ENCODE measurements at regions not wholly inside any gene's neighbourhood (a gene's known extent, or its start where the extent isn't known, plus 50 kb on each side); places are given as distances from the start of the nearest gene placed in this dataset.
"Not testable (repeated sequence)": the region's sequence is repeated elsewhere in the genome, so short reads cannot be mapped to it uniquely, and the experiment has no call there.

DNA sequence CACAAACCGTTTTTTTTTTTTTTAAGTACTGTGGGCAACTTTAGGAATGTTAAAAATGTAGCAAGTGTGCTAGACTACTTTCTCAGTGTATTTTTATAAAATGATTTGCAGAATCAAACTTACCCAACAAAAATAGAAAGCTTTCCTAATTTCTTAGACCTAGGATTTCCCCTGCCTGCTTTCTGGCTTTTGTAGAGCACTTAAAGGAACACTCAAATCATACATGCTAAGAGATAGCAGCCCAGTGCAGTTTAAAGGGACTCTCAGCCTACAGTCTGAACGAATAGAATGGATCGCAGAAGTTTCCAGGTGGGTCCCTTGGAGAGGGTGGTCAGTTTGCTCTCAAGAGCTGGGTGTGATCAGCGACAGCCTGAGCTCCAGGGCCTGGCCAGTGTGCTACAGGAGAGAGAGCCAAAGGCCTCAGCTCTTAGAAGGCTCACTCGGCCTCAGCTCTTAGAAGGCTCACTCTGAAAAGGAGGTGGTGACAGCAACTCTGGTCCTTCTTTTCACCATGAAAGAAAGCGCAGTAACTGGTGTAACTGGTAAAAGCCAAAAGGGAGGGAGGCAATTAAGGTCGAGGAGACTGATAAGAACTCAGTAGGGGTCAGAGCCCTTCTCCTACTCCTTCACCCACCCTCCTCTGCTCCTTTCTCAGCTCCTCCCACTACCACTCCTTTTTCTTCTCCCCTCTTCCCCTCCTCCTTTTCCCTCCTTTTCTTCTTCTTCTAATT is 142.4 kb downstream of the ZFP64 start:
- no peak for DNase-seq

DNA sequence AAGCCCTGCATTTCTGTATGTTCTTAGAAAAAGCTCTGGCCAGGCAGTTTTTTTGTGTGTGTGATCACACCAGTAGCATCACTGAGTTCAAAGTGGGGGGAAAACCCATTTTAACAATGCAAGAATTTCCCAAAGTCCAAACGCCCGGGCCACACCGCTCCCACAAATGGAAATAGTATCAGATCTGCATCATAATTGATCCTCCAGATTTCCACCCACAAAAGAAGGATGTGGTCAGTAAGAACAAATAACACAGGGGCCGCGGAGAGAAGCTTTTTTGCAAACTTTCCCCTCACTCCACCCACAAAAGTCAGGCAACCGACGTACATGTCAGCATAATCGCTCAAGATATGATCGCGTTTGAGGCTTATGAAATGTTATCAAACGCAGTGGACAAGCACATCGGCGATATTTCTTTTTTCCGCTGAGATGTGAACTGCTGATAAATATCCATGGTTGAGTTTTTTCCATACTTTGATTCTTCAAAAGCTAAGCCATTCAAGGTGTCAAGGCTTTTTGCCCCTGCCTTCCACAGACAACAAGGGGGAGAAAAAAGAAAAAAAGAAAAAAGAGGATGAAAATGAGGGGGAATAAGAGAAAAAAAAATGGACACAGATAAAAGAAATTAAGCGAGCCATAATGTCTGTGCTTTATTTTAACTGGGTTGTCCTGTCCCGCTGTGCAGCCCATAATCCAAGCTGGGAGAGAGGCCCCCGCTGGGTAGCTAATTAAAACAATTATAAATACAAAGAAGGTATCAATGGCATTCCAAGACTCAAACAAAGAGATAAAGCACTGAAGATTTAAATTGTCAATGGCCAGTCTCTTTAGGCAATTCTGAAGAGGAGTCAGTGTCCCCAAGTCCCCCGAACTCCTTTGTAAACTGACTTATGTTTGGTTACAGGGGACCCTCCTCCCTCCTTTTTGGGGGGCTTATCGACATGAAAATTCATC is 143.5 kb downstream of the ZFP64 start:
- DNase-seq, result peak; percentile 35

DNA sequence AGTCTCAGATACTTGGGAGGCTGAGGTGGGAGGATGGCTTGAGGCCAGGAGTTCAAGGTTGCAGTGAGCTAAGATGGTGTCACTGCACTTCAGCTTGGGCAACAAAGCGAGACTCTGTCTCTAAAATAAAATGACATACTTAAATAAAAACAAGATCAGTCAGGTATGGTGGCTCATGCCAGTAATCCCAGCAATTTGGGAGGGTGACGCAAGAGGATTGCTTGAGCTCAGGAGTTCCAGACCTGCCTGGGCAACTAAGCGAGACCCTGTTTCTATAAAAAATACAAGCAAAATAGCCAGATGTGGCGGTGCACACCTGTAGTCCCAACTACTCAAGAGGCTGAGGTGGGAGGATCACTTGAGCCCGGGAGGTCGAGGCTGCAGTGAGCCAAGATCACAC is 149.6 kb downstream of the ZFP64 start:
- DNase-seq, result no peak

DNA sequence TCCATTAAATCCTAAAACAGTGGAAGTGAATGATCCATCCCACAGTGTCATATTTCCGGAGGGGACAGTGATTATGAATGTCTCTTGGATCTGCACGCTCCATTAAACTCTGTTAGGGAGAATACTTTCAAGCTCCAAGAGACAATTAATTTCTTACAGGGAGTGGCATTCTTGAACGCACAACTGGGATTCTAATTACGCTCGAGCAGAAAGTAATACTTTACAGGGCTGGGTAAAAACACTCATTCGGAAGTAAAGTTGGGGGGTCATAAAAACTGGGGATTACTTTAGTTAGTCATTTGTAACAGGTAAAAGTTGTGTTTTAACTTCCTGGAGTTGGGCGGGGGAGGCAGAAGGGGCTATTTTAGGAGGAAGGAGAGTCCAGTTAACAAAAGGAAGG is 151.8 kb downstream of the ZFP64 start:
- no peak for DNase-seq

DNA sequence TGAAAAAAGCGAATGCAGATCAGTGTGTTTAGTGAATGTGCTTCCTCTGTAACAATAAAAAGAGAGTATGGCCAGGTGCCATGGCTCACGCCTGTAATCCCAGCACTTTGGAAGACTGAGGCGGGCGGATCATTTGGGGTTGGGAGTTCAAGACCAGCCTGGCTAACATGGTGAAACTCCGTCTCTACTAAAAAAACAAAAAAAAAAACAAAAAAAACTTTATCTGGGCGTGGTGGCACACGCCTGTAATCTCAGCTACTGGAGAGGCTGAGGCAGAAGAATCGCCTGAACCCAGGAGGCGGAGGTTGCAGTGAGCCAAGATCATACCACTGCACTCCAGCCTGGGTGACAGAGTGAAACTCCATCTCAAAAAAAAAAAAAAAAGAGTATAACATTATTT is 152.9 kb downstream of the ZFP64 start:
- DNase-seq, result not testable (repeated sequence)

DNA sequence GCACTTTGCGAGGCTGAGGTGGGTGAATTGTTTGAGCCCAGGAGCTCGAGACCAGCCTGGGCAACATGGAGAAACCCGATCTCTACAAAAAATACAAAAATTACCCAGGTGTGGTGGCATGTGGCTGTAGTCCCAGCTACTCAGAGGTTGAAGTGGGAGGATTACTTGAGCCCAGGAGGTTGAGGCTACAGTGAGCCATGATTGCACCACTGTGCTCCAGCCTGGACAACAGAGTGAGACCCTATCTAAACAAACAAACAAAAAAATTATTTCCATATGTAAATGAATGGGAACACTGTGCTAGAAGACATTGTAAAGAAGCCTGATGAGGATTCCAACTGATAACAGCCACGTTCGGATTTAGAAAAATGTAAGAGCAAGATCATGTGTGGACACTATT is 154.2 kb downstream of the ZFP64 start:
- no peak for DNase-seq

DNA sequence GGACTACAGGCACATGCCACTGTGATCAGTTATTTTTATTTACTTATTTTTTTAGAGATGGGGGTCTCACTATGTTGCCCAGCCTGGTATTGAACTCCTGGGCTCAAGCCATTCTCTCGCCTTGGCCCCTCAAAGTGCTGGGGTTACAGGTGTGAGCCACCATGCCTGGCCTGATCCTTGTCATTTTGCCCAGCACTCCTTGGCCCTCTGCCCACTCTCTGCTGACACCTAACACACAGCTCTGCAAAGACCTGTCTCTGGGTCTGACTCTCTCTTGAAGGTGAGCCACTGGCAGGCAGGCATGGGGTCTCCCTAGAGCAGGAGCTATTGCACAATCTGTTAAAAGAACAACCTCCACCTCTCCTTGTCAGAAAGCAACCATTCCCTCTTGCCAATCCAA is 155.6 kb downstream of the ZFP64 start:
- DNase-seq, result no peak

DNA sequence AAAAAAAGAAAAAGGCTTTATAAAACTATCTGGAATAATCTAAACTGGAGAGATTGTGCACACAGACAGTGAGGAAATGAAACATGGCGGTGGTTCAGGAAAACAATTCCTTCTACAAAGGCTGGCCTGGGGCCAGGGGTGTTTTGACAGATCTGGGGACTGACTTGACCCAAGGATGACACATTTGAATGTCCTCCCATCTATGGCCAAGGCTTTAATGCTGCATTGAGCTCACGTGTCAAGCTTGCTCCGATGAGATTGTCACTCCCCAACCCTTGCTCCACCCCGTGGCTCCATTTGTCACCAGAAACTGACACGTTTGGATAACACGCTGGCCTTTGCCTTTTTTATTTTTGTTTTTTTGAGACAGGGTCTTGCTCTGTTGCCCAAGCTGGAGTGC is 156.1 kb downstream of the ZFP64 start:
- DNase-seq, result no peak

DNA sequence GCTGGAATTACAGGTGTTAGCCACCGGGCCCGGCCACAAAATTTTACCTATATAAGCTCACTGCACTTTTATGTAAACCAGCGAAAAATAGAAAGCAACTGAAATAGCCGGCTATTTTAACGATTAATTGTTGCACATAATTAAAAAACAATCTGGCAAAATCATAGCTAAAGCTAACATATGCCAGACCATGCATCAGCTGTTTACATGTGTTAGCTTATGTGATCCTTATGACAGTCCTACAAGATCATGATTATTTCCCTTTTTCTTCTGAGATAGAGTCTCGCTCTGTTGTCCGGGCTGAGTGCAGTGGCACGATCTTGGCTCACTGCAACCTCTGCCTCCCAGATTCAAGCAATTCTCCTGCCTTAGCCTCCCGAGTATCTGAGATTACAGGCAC is 157.0 kb downstream of the ZFP64 start:
- no peak for DNase-seq

DNA sequence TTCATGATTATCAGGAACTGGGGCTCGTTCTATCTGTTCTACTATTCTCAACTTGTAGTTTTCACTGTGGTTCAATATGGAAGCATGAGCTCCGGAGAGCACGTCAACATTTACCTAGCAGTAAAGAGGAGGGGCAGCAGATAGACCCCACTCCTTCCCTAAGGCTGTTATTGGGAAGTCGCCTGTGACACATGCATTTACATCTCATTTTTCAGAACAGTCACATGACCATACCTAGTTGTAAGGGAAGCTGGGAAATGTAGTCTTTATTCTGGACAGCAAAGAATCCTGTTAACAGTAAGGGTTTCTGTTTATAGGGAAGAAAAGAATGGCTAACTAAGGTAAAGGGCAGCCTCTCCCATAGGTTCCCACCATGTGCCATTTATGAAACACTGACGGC is 158.3 kb downstream of the ZFP64 start:
- DNase-seq, result no peak

DNA sequence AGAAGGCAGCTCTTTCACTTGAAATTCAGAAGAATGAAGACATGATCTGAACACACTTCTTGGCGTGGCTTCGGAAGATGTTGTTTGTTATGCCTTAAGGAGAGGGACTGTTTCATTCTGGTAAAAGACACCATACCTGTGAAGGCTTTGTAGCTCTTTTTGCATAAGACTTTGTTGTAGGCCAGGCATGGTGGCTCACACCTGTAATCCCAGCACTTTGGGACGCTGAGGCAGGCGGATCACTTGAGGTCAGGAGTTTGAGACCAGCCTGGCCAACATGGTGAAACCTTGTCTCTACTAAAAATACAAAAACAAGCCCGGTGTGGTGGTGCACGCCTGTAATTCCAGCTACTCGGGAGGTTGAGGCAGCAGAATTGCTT is 159.3 kb downstream of the ZFP64 start:
- not testable (repeated sequence) for DNase-seq

DNA sequence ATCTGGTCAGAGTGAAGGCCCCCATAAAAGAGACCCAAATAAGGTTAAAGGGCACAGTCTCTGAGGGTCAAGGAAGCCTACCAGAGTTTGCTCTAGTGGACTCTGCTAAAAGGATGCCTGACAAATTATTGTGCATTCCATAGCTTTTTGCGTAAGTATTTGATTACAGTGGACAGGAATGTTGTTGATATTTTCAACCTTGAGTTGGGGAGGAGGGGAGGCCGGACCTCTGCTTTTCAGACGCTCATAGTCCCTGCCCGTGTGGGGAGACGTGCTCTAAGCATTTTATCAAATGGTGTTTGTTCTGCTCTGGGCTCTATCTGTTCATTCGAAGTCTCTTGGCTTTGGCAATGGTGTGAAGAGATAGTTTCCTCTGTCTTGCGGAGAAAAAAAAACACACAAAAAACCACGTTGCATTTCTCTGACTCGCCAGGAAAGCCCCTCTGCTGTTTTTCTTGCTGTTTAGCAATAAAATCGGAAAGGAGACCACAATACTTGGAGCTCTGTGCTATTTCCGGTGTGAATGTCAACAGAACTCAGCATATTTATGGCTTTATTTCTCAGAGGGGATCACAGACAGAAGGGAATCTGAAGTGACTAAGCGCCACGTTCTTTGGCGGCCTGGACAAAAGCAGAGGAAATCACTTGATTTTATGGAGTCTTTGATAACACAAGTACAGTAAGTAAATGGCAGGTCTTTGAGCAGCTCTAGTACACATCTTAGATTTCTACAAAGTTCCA is 159.8 kb downstream of the ZFP64 start:
- peak; percentile 49 for DNase-seq

DNA sequence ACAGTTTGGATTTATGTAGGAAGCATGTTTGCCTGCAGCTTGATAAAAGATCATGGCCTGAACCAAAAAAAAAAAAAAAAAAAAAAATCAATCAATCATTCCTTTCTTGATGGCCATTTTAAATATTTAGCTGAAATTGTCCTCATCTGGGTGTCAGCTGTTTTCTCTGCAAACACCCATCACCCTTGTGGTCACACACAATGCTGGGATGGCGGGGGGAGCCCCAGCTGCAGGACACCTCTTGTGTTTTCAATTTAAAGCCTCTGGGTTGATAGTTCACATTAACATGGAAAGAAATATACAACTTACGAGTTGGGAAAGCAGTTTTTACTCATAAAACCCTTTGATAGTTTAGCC is 160.4 kb downstream of the ZFP64 start:
- no peak for DNase-seq

DNA sequence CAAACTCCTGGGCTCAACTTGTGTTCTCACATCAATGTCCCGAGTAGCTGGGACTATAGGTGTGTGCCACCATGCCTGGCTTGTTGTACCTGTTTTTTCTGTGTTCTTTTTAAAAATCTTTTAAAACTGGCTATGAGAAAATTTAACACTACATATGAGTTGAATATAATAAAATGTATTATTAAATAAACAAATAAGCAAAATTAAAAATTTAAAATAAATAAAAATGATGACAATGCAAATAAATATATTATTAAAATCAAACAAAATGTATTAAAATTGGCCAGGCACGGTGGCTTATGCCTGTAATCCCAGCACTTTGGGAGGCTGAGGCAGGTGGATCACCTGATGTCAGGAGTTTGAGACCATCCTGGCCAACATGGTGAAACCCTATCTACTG is 162.4 kb downstream of the ZFP64 start:
- DNase-seq, result not testable (repeated sequence)

DNA sequence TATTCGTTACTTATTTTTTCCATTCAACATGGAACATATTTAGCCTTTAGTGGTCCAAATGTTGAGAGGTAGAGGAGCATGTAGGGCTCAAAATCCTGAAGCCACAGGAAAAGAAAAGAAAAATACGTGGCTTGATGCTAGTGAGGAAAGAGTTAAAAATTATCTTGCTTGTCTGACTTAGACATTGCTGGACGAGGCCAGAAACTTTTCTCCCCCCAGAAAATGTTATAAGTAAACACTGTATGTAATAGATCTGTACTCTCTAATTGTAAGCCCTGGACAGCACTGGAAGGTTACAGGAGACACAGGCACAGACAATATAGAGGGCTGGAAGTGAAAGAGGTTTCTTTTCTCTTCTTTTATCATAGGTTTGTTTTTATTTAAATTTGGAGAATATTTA is 165.6 kb downstream of the ZFP64 start:
- DNase-seq, result no peak

DNA sequence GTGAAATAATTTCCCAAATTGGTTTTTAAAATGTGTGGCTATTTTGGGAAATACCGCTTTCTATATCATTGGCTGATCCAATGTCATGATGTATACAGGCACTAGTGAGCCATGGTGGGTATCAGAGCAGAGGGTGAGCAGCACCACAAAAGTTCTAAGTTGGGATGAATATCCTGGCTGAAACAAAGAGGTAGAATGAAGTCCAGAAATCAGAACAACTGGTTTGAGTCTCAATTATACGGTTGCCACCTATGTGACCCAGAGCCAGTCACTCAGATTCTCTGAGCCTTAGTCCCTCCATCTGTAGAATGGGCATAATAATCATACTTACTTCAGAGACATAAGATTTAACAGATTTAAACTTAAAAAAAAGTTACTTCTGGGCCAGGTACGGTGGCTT is 172.3 kb downstream of the ZFP64 start:
- no peak for DNase-seq

DNA sequence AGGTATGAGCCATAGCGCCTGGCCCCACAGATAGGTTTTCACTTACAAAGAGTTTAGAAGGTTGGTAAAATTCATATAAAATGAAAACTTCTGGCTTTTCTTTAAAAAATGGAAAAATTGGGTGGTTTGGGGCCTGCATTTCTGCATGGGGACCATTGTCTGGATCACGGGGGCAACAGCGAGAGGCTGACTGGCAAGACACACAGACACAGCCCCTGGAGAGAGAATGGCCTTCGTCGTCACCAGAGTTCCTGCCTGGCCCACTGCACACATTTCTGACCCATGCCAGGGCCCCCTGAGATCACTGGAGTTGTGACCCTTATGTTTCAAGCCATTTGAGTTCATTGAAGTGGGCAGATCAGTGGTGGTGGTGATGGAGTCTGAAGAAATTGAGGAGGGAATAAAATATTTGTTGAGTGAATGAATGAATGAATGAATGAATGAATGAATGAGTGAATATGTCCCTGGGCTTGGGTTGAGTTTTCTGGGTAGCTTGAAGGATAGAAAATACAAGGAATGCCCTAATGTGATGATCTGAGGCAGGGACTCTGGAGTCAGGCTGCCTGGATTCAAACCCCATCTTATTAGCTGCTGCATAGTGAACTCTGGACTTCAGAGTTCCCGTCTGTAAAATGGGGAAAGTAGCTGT is 173.8 kb downstream of the ZFP64 start:
- DNase-seq, result no peak

DNA sequence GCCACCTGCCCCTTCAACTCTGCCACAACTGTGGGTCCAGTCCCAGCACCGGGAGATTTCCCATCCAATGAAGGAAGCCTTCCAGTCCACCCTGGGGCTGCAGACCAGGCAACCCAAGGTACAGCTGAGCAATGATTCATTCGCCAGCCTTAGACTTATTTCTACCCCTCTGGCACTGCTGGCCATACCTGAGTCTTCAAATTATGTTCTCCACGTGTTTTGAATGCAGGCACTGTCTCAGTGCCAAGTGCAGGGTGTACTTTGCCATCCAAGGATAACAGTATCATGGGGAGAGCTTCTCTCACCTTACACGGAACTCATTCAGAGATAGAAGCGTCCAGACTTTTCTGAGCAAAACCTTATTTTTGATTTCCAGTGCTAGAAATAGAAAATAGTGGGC is 175.6 kb downstream of the ZFP64 start:
- no peak for DNase-seq

DNA sequence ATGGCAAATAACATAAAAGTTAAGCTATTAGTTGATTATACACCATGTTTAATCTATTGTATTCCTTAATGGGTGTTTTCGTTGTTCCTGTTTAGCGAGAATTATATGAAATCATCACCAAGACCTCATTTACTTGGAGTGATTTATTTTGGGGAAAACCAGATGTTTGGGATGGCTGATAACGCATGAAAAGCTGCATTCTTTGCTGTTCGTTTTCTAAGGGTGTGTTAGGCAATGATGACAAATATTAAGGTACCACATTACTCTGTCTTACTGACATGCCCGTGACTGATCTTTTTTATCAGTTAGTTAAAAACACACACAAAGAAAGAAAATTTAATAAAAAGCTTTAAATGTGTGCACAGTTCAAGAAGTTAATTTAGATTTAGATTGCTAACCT is 176.4 kb downstream of the ZFP64 start:
- DNase-seq, result no peak

DNA sequence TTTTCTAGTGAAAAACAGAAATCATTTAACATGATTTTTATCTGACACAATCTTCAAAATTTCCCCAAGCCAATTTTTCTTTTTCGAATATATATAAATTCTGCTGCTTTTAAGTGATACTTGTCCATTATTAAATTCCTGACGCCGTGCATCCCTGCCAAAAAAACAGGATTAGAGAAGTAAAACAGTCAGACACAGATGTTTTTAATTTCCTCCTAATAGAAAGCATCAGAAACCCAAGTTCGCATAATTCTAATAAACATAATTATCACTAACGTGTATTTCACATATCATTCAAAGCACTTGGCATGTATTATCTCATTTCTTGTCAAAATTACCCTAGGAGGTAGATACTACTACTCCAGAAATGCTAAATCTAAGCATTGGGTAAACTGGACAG is 179.5 kb downstream of the ZFP64 start:
- no peak for DNase-seq

DNA sequence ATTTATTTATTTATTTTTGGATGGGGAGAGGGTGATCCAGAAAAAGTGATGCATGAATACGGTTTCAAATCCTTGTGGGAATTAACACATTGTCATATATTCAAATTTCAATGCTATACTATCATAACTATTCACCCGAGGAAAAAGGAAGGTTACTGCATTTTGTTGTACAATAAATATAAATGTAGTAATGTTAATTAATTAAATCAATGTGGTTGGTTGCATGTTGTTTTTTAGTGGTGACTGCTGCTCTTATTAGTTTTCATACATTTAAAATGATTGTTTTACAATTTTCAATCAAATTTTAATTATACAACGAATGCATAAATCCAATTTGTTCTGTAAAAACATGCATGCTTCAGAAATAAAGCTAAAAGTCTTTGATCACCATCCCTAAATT is 180.5 kb downstream of the ZFP64 start:
- no peak for DNase-seq

DNA sequence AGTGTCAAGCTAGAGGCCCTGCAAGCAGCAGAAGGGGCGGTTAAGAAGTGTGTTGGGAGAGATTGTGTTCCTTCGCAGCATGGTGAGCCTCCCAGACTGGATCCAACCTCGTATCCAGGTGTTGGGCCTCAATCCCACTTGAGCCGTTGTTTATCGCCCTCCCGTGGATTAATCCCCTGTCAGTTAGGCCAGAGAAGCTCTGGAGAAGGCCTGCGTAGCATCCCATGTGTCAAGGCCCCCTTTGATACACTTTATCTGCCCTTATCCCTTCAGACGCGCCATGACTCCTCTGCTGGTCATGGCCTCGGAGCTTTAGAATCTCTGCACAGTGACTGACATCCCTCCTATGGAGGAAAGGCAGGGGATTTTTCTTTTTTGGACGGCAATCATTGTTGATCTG is 181.0 kb downstream of the ZFP64 start:
- DNase-seq, result no peak

DNA sequence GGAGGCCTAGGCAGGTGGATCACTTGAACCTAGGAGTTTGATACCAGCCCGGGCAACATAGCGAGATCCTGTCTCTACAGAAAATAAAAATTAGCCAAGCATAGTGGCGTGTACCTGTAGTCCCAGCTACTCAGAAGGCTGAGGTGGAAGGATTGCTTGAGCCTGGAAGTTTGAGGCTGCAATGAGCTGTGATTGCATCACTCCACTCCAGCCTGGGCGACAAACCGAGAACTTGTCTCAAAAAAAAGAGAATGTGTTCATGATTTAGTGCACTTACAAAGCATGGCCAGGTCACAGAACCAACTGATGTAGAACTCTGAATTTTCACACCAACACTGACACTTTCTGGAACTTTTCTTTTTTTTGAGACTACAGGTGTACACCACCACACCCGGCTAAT is 182.7 kb downstream of the ZFP64 start:
- DNase-seq, result no peak
